RKO (cell line): ENCODE measurements at regions not wholly inside any gene's neighbourhood (a gene's known extent, or its start where the extent isn't known, plus 50 kb on each side); places are given as distances from the start of the nearest gene placed in this dataset.

Experiments
- DNase-seq: peaks from one replicate; pipeline ENCODE4 v3.0.0-alpha.2; 2016; ENCODE audit warnings: low spot score

DNA sequence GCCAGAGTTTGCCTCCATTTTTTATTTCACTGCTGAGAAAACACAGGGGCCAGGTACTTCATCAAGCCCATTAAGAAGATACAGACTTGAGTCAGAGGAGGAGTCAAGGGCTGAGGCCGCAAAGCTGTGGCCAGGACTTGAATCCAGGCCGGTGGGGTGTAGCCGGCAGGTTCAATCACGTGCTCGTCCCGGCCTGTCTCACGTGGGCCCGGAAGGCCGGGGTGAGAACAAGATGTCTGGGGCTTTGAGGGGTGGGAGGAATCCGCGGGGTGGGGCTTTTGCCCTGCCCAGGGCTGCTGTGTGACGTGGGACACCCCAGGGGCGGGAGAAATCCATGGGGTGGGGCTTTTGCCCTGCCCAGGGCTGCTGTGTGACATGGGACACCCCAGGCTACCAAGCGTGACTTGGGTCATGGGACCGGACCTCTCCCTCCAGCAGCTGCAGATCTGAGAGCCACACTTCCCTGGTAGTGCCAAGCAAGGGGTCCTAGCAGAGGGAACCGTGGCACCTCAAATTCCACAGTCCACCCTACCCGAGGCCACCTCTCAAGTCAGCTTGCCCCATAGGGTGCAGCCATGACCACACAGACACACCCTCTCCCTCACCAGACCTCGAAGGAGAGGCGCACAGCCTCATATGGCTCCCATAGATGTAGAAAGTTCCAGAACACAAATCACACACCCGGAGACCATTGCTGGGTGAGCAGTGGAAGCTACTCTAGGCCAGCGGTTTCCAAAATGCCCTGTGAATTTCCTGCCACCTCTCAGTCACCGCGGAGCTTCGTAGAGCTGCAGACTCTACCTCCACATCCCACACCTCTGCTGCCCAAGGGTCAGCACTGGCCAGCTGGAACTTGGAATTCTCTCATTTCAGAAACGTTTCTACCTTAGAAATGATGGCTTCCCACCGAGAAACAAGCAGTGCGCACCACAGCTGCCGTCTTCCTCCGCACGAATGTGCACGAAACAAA, 156.1 kb downstream of the DLL1 start:
- DNase-seq = no peak

DNA sequence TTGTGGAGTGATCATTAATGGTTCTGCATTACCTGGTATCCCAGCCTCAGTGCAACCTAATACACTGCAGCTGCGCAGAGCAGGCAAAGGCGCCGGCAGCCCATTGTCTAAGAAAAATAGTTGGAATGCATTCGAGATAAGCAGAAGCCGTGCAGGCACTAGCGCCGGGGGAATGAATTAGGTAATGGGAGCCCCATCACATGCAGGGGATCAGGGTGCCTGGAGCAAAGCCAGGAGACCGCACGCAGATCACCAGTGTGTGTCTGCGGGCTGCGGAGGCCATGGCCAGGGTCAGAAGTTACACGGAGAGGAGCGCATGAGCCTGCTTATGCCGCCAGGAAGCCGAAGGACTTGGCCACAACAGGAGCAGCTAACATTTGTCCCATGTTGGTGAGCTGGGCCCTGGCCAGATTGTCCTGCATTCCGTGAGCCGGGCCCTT, 156.8 kb downstream of the DLL1 start:
- no peak for DNase-seq

DNA sequence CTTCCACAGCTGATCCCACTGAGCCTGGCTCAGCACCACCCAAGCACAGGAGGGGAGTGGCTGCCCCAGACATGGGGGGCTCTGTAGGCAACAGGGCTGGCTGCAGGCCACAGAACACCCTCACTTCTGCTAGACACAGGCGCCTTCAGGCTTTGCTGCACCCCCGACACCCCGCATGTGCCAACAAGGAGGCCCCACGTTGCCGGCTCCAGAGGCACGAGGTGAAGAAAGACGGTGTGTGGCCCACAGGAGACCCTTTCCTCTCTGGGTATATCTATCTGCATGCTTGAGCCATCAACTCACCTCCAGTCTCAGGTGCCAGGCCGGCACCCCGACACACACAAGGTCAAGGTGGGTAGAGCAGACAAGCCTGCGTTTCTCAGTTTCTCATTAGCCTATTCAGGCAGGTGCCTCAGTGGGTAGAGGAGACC, 158.3 kb downstream of the DLL1 start:
- no peak for DNase-seq

DNA sequence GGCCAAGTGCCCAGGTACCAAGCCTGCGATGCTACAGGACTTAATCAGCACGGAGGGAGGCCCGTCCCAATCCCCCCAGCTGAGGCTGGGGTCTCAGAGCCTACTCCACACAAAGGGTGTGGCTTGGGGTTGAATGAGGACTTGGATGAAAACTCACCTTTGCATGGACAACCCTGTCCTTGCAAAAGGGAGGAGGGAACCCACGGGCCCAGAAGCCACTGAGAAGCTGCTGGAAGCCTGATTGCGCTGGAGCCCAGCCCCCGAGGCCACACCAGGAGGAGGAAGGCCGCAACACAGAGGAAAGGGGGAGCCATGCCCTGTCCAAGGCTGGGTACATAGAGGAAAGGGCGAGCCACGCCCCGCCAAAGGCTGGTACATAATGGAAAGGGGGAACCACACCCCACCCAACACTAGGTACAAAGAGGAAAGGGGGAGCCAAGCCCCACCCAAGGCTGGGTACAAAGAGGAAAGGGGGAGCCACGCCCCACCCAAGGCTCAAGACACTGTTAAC, 158.8 kb downstream of the DLL1 start:
- no peak for DNase-seq

GRCh38 chr6:170131351-170131750, 159.5 kb downstream of the DLL1 start:
- no peak for DNase-seq

DNA sequence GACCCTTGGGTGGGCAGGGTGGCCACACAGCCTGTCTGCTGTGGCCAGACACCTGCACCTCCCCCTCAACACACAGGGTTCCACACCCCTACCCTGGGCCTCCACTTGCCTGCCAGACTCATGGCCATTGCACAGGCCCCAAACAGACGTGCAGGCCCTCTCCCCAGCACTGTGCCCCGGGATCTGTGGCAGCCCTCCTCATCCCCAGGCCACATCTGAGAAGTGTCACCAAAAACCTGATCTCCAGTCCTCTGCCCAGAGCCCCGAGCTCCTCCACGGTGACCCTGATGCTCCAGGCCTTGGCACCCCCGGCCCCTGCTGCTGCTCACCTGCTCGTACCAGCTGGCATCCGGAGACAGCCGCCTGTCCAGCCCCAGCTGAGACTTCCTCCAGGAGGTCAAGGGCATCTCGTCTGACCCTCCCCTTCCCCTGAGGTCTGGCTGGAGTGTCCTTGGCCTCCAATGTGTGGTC, 160.1 kb downstream of the DLL1 start:
- DNase-seq = no peak

DNA sequence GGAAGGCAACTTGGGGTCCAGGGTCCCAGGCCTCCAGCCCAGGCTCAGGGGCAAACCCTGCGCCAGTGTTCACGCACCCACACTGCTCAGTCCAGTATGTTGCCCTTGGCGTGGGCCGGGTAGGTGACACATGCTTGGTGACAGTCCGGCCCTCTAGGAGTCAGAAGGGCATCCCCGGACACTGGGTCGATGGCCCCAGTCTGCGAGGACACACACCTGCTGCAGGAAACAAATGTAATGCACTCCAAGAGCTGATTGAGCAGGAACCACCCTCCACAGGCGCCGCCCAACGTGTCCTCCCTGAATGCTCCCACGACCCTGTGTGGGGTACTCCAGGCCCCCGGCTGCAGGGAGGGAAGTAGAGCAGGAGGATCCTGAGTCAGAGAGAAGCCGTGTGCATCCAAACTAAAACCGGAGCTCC, 160.7 kb downstream of the DLL1 start:
- DNase-seq = no peak

- no peak for DNase-seq
These were observed 161.1 kb downstream of the DLL1 start for GRCh38 chr6:170129691-170130171.

- no peak for DNase-seq
These were observed 161.8 kb downstream of the DLL1 start for GRCh38 chr6:170128811-170129681.

DNA sequence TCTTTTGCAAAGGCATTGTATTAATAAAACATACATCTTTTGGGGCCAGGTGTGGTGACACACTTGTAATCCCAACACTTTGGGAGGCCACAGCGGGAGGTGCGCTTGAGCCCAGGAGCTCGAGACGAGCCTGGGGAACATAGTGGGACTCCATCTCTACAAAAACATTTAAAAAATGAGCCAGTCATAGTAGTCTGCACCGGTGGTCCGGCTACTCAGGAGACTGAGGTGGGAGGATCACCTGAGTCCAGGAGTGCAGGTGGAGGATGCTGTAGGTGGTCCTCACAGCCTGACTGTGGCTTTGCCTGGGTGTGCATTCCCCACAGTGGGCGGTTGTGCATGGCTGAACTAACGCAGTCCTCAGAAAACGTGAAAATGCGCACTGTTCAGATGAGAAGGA, 162.5 kb downstream of the DLL1 start:
- no peak for DNase-seq

DNA sequence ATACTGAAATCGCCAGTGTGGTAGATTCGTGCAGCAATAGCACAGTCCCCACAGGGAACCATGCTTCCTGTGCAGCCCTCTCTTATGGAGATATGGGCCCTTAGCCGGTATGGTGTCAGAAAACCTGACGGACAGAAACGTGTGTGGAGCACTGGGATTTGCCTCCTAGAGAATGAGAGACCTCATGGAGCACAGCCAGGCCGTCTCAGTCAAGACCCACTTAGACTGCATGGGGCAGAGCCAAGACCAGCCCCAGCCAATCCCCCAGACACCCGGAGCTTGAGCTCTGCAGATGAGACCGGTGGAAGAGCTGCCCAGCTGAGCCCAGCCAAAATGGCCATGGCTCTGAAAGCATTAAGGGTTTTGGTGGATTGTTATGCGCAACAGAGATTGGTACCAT, 163.7 kb downstream of the DLL1 start:
- DNase-seq = no peak

DNA sequence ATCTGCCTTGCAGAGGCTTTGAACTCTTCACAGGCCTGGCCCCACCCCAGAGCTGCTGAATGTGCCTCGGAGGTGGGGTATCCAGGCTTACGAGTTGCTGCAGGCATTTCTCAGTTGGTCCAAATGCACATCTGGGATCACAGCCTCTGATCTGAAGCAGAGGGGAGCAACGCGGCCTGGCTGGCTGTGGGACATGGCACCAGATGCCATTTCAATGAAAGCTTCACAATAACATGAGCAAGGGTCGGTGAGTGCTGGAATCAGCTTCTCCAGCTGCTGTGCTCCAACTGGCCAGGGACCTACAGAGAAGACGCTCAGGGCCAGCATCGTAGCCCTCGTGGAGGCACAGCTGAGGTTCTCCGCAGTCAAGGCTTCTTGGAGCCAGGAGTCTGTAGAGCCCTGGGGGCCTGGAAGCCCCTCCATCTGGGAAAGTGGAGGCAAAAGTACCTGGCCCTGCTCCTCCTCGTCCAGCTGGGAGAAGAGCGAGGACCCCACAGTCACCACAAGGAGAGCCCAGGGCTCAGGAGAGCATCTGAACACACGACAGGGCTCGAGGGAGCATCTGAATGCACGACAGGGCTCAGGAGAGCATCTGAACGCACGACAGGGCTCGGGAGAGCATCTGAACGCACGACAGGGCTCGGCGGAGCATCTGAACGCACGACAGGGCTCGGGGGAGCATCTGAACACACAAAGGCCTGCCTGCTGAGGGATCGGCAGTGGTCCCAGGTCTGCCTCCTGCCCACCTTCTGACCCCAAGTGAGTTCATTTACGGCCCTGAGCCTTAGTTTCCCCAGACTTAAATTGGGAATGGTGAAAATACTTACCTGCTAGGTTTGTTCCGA, 165.2 kb downstream of the DLL1 start:
- no peak for DNase-seq

DNA sequence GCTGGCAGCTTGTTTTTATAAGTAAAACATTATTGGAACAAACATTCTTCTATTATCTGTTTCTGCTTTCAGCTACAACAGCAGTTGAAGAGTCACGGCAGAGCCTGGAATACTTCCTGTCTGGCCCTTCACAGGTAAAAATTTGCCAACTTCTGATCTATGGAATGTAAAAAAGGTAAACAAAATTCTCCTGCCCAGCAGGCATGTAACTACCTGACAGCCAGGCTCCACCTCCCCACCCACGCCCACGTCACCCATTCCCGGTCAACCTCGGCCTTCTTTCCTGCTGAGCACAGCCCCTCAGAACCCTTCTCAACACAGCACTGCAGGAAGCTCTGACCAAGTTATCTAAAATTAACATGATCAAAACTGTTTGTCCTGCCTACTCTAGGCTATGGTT, 166.0 kb downstream of the DLL1 start:
- DNase-seq = no peak

GRCh38 chr6:170124150-170124549, 166.7 kb downstream of the DLL1 start:
- DNase-seq = no peak

DNA sequence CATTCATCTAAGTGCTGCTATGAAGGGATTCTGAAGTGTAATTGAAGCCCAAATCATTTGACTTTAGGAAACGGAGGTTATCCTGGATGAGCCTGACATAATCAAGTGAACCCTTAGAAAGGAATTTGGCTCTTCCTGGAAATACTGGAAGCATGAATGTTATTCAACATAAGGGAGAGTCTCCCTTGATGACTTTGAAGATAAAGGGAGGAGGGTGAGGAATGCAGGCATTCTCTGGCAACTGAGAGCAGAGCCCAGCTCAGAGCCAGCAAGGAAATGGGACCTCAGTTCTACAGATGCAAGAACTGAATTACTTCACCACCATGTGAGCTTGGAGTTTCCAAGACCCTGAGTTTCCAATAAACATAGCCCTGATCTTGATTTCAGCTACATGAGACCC, 168.2 kb downstream of the DLL1 start:
- no peak for DNase-seq

DNA sequence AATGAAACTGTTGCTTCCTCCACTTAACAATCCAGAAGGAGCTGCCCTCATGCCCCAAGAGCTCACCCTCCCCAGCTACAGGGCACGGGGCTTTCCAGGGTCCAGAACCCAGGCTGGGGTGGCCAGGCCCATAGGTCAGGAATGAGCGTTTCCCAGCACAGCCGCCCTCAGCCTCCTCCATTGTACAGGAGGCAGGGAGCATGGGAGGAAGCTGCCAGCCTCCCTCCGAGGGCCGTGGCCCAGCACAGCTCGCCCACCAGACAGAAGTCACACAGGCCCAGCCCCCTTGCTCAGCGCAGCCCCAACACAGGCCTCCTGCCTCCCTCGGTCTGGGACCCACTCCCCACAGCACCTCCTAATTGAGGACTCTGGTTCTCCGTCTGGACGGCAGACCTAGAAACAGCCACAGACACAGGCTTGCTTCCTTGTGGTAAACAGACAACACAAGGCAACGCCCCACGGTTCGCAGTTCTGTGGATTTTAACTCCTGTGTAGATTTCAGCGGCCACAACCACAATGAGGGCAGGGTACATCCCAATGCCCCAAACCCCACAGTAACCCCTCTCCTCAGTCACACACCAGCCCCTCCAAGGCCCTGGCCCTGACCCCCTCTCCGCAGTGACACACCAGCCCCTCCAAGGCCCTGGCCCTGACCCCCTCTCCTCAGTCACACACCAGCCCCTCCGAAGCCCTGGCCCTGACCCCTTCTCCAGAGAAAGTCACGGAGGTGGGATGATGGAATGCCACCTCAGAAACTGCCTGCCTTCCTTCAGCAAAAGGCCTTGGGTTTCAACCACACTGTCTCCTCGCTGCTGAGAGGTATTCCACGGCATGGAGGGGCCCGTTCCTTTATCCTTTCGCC, 173.5 kb downstream of the DLL1 start:
- no peak for DNase-seq

DNA sequence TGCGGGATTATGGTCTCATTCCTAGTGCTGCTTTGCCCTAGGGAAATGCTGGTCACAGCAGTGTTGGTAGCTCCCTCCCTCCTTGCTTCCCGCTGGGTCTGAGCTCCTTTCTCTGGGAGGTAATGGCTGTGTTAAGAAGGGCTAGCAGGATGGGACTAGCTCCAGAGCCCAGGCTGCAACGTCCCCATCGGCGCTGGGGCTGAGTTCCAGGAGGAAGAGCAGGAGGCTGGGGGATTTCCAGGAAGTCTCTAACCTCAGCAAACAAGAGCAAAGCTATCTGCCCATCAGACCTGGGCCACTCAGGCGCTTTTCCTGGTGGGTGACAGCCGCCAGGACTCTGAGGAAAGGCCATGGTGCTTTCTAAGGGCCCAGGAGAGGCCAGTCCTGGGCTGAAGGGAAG, 174.2 kb downstream of the DLL1 start:
- no peak for DNase-seq

- no peak for DNase-seq
These were observed 175.7 kb downstream of the DLL1 start for GRCh38 chr6:170114956-170115855.

GRCh38 chr6:170114187-170114945, 176.5 kb downstream of the DLL1 start:
- DNase-seq = no peak
